ENCODE measurements at regions not wholly inside any gene's neighbourhood (a gene's known extent, or its start where the extent isn't known, plus 50 kb on each side); places are given as distances from the start of the nearest gene placed in this dataset.

- no TSS peak for BruUV-seq (replicated peaks)
- ATAC-seq (no peak), DNase-seq (ENCODE audit: extremely low read depth in 1 of 4, low spot score in 3 of 4) (no peak), FAIRE-seq (no peak)
- H2AFZ ChIP-seq (ENCODE audit: low read depth, low read length) = no peak overlapping the region
- no peaks in the 10 kb centered on the region for H3K9me1 ChIP-seq (ENCODE audit: control insufficient read depth, insufficient read depth, low read length)
- no peaks in the 10 kb centered on the region for H3K9me3 ChIP-seq (replicated peaks; ENCODE audit: control insufficient read depth, insufficient read depth, low read depth, low read length)
- H3K9ac ChIP-seq (ENCODE audit: insufficient read depth in 1 of 2, low read depth in 2 of 2, low read length in 2 of 2) = no peak overlapping the region
- 0% methylated on average over 5 of the region's 5 CpGs for WGBS (ENCODE audit: insufficient coverage, low coverage, missing lambda C conversion rate)
- no peak overlapping the region for H3K4me3 ChIP-seq
- H3K4me1 ChIP-seq (replicated peaks in 1 of 2; ENCODE audit: control insufficient read depth in 2 of 2, insufficient read depth in 2 of 2, low read length in 2 of 2) = peaks cover 0 to 4% of the 10 kb centered on the region in 2 experiments; a peak in 1 of 5 replicates
- CTCF ChIA-PET (ENCODE audit: low intra/inter-chr PET ratio) = no interaction called here
- no peak overlapping the region for H3K4me2 ChIP-seq (ENCODE audit: insufficient read depth, low read length)
- intact Hi-C loops (cut with micrococcal nuclease) = no loop called here
- H3K27ac ChIP-seq (ENCODE audit: extremely low read depth, low read depth, low read length) = no peak overlapping the region
- H3K27me3 ChIP-seq (ENCODE audit: control insufficient read depth in 2 of 2, insufficient read depth in 2 of 2, low read length in 2 of 2) = peaks cover 3 to 26% of the 10 kb centered on the region in 2 experiments; a peak in 4 of 5 replicates
- no peaks in the 10 kb centered on the region for H3K79me2 ChIP-seq (ENCODE audit: control insufficient read depth, insufficient read depth, low read length)
- in situ Hi-C loops (cut with MboI) = no loop called here
- no peaks in the 10 kb centered on the region for H3K36me3 ChIP-seq (ENCODE audit: control insufficient read depth, insufficient read depth, low read length)
- POLR2A ChIA-PET = interaction anchor here (0.7 kb wide), 1 partner anchor 805 kb away, joined by 3 read pairs; no protein-coding TSS in a partner anchor
- H4K20me1 ChIP-seq (replicated peaks; ENCODE audit: control insufficient read depth, insufficient read depth, low read length) = no peaks in the 10 kb centered on the region
- TF ChIP-seq ILF3 (IDR thresholded peaks at IDR 0.05; ENCODE audit: borderline replicate concordance) (no peak), CHD2 (IDR thresholded peaks at IDR 0.05; ENCODE audit: low read depth, low read length) (no peak), FOXK2 (conservative IDR thresholded peaks at IDR 0.05 in 1 of 2, IDR thresholded peaks at IDR 0.05 in 1 of 2; ENCODE audit: low read depth in 2 of 2) (no peak), MBD2 (IDR thresholded peaks at IDR 0.05; ENCODE audit: borderline replicate concordance, low read depth) (no peak), MEF2A (IDR thresholded peaks at IDR 0.05; ENCODE audit: control insufficient read depth, low read depth, low read length) (no peak), ZKSCAN1 (IDR thresholded peaks at IDR 0.05; ENCODE audit: low read depth, low read length) (no peak), TAL1 (IDR thresholded peaks at IDR 0.05) (no peak), NR0B1 (IDR thresholded peaks at IDR 0.05; ENCODE audit: partially characterized antibody) (no peak), ZNF639 (CRISPR knock-in tag; conservative IDR thresholded peaks at IDR 0.05 in 1 of 2, IDR thresholded peaks at IDR 0.05 in 1 of 2) (no peak), PPARD (CRISPR knock-in tag; IDR thresholded peaks at IDR 0.05) (no peak), ZNF507 (tag; conservative IDR thresholded peaks at IDR 0.05) (no peak)
- TF ChIP-seq, protein P1, sequence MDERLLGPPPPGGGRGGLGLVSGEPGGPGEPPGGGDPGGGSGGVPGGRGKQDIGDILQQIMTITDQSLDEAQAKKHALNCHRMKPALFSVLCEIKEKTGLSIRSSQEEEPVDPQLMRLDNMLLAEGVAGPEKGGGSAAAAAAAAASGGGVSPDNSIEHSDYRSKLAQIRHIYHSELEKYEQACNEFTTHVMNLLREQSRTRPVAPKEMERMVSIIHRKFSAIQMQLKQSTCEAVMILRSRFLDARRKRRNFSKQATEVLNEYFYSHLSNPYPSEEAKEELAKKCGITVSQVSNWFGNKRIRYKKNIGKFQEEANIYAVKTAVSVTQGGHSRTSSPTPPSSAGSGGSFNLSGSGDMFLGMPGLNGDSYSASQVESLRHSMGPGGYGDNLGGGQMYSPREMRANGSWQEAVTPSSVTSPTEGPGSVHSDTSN (CRISPR knock-in tag; IDR thresholded peaks at IDR 0.05; ENCODE audit: low read depth) = no peak
- TF ChIP-seq, protein P1 (tag; conservative IDR thresholded peaks at IDR 0.05; ENCODE audit: low read depth) = no peak
These were observed 129.1 kb downstream of the RGPD3 start for GRCh38 chr2:106339132-106339531.

Data from K562 (cell line).